ENCODE measurements at regions not wholly inside any gene's neighbourhood (a gene's known extent, or its start where the extent isn't known, plus 50 kb on each side); places are given as distances from the start of the nearest gene placed in this dataset.
"Not testable (repeated sequence)": the region's sequence is repeated elsewhere in the genome, so short reads cannot be mapped to it uniquely, and the experiment has no call there.

DNA sequence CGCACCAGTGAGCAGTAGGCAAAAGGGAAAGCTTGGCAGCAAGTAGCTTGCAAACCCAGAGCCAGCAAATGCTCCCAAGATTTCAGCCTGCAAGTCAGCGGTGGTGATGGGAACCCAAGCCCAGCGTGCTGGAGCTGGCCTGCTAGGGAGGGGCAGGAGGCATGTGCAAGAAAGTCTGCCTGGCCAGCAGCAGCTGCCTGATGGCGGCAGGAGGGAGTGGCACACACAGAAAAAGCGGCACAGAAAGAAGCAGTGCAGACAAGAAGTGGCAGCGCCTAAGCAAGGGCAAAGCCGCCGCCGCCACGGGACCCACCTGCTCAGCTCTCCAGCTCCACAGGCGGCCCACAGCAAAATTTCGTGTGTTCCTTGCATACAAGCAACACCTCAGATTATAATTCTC, 1206.5 kb upstream of the PABPC4L start:
- no peak for TF ChIP-seq EHF (CRISPR knock-in tag; IDR thresholded peaks at IDR 0.05)
- no peak for TF ChIP-seq RFX5 (IDR thresholded peaks at IDR 0.05)
- no peak for TF ChIP-seq POLR2A (IDR thresholded peaks at IDR 0.05; ENCODE audit: low read length)
- no peak for TF ChIP-seq KDM1A (IDR thresholded peaks at IDR 0.05; ENCODE audit: low read depth)
- no peak for TF ChIP-seq HEYL (CRISPR knock-in tag; IDR thresholded peaks at IDR 0.05)
- TF ChIP-seq HDAC2 (IDR thresholded peaks at IDR 0.05) = no peak
- DNase-seq (ENCODE audit: low read depth in 1 of 2, low spot score in 1 of 2) (no peak), FAIRE-seq (no peak), ATAC-seq (no peak)
- Histone ChIP-seq H3K4me1 (no peaks in the 10 kb centered on the region), H3K27ac (no peak overlapping the region), H3K9me3 (no peaks in the 10 kb centered on the region), H3K4me2 (no peak overlapping the region), H3K4me3 (no peak overlapping the region)
- ChIA-PET POLR2A (no interaction called here), CTCF (no interaction called here)
- WGBS (ENCODE audit: missing lambda C conversion rate) = 49% methylated on average over 11 of the region's 12 CpGs

DNA sequence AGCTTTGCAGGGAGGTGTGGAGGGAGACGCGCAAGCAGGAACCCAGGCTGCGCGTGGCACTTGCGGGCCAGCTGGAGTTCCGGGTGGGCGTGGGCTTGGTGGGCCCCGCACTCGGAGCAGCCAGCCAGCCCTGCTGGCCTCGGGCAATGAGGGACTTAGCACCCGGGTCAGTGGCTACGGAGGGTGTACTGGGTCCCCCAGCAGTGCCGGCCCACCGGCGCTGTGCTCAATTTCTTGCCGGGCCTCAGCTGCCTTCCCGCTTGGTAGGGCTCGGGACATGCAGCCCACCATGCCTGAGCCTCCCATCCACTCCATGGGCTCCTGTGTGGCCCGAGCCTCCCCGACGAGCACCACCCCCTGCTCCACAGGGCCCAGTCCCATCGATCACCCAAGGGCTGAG, 1205.0 kb upstream of the PABPC4L start:
- H3K4me2 ChIP-seq; DNase-seq (ENCODE audit: low read depth in 1 of 2, low spot score in 1 of 2); CTCF ChIA-PET; H3K4me3 ChIP-seq; ATAC-seq; FAIRE-seq; H3K27ac ChIP-seq; H3K9me3 ChIP-seq; POLR2A ChIA-PET; H3K4me1 ChIP-seq: not testable (repeated sequence)
- no CpG with 5 or more reads among the region's 22 CpGs for WGBS (ENCODE audit: missing lambda C conversion rate)

DNA sequence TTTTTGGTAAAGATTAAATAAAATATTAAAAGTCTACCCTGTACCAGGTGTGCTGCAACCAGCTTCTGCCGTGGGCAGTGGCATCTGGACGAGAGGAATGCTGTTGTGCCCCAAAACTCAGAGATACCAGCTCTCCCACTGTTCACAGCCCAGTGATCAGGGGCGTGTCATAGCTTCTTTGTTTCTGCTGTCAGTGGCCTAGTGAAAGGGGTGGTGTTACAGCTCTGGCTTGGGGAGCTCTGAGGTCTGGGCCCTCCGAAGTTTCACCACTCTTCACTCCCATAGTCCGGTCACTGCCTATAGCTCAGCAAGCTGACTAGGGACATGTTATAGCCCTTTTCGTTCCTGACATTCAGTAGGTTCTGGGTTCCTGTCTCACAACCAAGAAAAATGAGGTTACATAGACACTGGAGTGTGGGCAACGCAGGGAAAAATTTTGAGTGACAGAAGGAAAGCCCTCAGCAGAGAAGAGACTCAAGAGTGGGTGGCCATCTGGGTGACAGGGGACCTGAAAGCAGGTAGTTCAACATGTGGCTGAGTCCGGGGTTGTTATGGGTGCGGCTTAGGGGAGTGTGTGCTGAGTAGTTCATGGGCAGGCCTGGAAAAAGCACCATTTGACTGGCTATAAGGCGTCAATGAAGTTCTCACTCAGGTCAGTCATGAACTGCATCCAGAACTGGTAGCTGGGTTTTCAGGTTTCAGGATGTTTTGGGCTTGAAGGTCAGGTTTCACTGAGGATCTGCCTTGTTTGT, 1184.4 kb upstream of the PABPC4L start:
- no peaks in the 10 kb centered on the region for H3K4me1 ChIP-seq
- FAIRE-seq (no peak), ATAC-seq (no peak), DNase-seq (ENCODE audit: low read depth in 1 of 2, low spot score in 1 of 2) (no peak)
- no peak overlapping the region for H3K4me2 ChIP-seq
- H3K9me3 ChIP-seq = no peaks in the 10 kb centered on the region
- TF ChIP-seq ESRRA (IDR thresholded peaks at IDR 0.05; ENCODE audit: borderline replicate concordance, low read length) (no peak), CEBPB (IDR thresholded peaks at IDR 0.05) (no peak), ZSCAN20 (CRISPR knock-in tag; IDR thresholded peaks at IDR 0.05) (no peak), JUNB (IDR thresholded peaks at IDR 0.05) (no peak), RCOR1 (IDR thresholded peaks at IDR 0.05; ENCODE audit: low read depth, low read length) (no peak), NPAS2 (CRISPR knock-in tag; IDR thresholded peaks at IDR 0.05; ENCODE audit: borderline replicate concordance) (no peak), TP53 (CRISPR knock-in tag; IDR thresholded peaks at IDR 0.05) (no peak)
- POLR2A ChIA-PET = no interaction called here
- no peak overlapping the region for H3K27ac ChIP-seq
- no peak overlapping the region for H3K4me3 ChIP-seq
- CTCF ChIA-PET = interaction anchor here (0.6 kb wide), 1 partner anchor 153 kb away, joined by 3 read pairs; no protein-coding TSS in a partner anchor
- WGBS (ENCODE audit: missing lambda C conversion rate) = 37% methylated on average over 8 of the region's 10 CpGs

DNA sequence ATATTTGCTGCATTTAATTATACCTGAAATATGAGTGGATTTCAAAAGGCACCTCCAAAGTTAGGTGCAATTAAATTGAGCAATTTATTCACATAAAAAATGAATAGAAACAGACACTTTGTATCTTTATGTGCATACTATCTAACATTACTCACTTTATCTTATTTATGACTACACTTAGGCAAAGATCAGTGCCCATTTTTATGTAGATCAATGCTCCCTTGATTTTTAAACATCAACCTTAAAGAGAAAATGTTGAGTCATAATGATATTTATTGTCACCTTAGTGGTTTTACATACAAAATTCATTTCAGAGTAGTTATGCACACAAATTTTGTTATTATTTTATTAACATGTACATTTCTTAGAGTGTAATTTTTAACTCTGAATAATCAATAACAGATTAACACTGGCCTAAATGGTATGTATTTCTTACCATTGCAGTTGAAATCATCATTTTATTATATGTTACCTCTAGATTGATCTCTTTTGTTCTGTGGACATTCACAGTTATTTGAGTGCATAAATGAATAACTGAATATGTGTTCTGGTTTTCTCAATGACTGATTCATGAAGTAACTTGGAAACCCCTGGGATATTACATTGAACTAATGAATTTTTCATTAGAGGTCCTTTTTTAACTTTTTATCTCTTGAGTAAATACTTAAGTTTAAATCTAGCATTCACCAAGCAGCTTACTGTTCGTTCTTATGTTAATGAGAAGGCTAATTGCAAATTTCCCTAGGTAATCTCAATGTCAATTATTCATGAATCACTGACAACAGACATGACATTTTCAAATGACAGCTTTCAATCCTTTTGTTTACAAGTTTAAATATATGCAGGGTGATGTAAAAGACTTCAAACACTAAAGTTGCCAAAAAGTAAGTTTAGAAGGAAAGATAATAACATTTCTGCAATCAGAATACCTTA, 1182.0 kb upstream of the PABPC4L start:
- H3K27ac ChIP-seq = no peak overlapping the region
- ChIA-PET POLR2A (no interaction called here), CTCF (no interaction called here)
- no peaks in the 10 kb centered on the region for H3K9me3 ChIP-seq
- 28% methylated on average over 1 of the region's 1 CpG for WGBS (ENCODE audit: missing lambda C conversion rate)
- DNase-seq (ENCODE audit: low read depth in 1 of 2, low spot score in 1 of 2) = no peak
- H3K4me3 ChIP-seq = no peak overlapping the region
- H3K4me1 ChIP-seq = no peaks in the 10 kb centered on the region
- FAIRE-seq = no peak
- no peak for ATAC-seq
- H3K4me2 ChIP-seq = no peak overlapping the region
- TF ChIP-seq MAZ (IDR thresholded peaks at IDR 0.05; ENCODE audit: borderline replicate concordance, low read depth, low read length) (no peak), FOSL2 (IDR thresholded peaks at IDR 0.05) (no peak), FOSL2 (CRISPR knock-in tag; IDR thresholded peaks at IDR 0.05) (no peak), ZC3H11A (IDR thresholded peaks at IDR 0.05) (no peak), TP53 (CRISPR knock-in tag; IDR thresholded peaks at IDR 0.05) (no peak), HDAC2 (IDR thresholded peaks at IDR 0.05) (no peak), CHD2 (IDR thresholded peaks at IDR 0.05; ENCODE audit: low read length, partially characterized antibody) (no peak), RARB (CRISPR knock-in tag; IDR thresholded peaks at IDR 0.05) (no peak), HOXB5 (CRISPR knock-in tag; IDR thresholded peaks at IDR 0.05) (no peak), CBX2 (IDR thresholded peaks at IDR 0.05; ENCODE audit: borderline replicate concordance, low read depth) (no peak), NFE2L2 (conservative IDR thresholded peaks at IDR 0.05; ENCODE audit: low read length) (no peak), CHD4 (IDR thresholded peaks at IDR 0.05; ENCODE audit: borderline replicate concordance) (no peak), CEBPB (IDR thresholded peaks at IDR 0.05) (no peak)
- TF ChIP-seq, protein P1, sequence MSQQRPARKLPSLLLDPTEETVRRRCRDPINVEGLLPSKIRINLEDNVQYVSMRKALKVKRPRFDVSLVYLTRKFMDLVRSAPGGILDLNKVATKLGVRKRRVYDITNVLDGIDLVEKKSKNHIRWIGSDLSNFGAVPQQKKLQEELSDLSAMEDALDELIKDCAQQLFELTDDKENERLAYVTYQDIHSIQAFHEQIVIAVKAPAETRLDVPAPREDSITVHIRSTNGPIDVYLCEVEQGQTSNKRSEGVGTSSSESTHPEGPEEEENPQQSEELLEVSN (IDR thresholded peaks at IDR 0.05; ENCODE audit: borderline replicate concordance, low read depth) = no peak
- TF ChIP-seq, protein P2, sequence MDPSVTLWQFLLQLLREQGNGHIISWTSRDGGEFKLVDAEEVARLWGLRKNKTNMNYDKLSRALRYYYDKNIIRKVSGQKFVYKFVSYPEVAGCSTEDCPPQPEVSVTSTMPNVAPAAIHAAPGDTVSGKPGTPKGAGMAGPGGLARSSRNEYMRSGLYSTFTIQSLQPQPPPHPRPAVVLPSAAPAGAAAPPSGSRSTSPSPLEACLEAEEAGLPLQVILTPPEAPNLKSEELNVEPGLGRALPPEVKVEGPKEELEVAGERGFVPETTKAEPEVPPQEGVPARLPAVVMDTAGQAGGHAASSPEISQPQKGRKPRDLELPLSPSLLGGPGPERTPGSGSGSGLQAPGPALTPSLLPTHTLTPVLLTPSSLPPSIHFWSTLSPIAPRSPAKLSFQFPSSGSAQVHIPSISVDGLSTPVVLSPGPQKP (IDR thresholded peaks at IDR 0.05; ENCODE audit: low read depth, low read length) = no peak
- TF ChIP-seq, protein P3, sequence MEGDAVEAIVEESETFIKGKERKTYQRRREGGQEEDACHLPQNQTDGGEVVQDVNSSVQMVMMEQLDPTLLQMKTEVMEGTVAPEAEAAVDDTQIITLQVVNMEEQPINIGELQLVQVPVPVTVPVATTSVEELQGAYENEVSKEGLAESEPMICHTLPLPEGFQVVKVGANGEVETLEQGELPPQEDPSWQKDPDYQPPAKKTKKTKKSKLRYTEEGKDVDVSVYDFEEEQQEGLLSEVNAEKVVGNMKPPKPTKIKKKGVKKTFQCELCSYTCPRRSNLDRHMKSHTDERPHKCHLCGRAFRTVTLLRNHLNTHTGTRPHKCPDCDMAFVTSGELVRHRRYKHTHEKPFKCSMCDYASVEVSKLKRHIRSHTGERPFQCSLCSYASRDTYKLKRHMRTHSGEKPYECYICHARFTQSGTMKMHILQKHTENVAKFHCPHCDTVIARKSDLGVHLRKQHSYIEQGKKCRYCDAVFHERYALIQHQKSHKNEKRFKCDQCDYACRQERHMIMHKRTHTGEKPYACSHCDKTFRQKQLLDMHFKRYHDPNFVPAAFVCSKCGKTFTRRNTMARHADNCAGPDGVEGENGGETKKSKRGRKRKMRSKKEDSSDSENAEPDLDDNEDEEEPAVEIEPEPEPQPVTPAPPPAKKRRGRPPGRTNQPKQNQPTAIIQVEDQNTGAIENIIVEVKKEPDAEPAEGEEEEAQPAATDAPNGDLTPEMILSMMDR (IDR thresholded peaks at IDR 0.05) = no peak
- TF ChIP-seq, protein P4, sequence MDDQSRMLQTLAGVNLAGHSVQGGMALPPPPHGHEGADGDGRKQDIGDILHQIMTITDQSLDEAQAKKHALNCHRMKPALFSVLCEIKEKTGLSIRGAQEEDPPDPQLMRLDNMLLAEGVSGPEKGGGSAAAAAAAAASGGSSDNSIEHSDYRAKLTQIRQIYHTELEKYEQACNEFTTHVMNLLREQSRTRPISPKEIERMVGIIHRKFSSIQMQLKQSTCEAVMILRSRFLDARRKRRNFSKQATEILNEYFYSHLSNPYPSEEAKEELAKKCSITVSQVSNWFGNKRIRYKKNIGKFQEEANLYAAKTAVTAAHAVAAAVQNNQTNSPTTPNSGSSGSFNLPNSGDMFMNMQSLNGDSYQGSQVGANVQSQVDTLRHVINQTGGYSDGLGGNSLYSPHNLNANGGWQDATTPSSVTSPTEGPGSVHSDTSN (IDR thresholded peaks at IDR 0.05) = no peak

Data from A549 (cell line).